NCI-H1048 (cell line): ENCODE measurements at regions not wholly inside any gene's neighbourhood (a gene's known extent, or its start where the extent isn't known, plus 50 kb on each side); places are given as distances from the start of the nearest gene placed in this dataset.
"Not testable (repeated sequence)": the region's sequence is repeated elsewhere in the genome, so short reads cannot be mapped to it uniquely, and the experiment has no call there.

ENCODE experiments used
- DNase-seq: peaks from one replicate; lab custom pipeline; 2025; lab: John Stamatoyannopoulos, UW

- DNase-seq = no peak
Observed at GRCh38 chr13:109436055-109436622, 350.2 kb downstream of the IRS2 start.

DNA sequence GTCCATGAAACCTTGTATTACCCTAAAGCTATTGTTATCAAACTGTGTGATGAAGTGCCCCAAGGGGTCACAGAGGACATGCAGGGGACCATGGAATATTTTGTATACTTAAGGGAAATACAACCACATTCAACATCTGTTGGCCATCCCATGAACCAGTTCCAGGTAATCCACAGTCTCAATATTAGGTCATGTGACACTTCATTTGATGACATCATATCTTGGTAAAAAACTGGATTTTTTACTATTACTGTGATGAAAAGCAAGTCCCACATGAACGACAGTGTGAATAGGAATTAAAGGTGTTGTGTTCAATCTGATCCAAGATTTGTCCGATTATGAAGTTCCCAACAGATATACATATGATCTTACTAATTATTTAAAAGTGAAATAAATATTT is 355.2 kb downstream of the IRS2 start:
- DNase-seq = no peak

DNA sequence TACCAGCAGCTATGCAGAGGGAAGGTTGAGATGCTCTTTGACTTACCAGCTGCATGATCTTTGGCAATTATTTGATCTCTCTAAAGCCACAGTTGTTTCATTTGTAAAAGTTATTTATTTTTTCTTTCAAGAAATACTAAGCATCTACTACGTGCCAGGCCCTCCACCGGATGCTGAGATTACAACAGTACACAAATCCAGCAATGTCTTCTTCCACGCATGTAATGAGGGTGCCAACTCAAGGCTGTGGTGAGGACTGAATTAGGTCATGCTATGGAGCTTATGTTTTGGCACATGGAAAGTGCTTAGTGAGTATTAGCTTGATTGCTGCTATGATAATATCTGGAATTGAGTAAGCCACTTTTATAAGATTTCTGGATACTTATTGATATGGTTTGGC is 358.2 kb downstream of the IRS2 start:
- DNase-seq = no peak

DNA sequence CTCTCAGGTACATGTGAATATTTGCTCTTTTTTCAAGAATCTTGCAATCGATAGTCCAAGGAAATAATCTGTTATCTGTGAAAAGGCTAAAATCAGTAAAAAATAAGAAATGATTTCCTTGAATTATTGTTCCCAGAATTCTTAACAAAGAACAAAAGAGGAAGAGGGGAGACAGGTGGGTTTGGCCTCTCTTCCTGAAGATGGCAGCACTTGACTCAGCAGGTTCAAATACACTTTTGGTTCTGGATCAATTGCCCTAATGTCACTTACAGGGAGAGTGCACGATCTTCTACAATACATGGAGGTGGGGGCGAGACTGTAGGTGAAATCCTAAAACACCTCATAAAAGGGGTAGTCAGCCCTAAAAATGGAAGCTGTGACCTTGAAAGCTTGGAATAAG is 358.7 kb downstream of the IRS2 start:
- no peak for DNase-seq

GRCh38 chr13:109427148-109427547 is 359.2 kb downstream of the IRS2 start:
- no peak for DNase-seq

DNA sequence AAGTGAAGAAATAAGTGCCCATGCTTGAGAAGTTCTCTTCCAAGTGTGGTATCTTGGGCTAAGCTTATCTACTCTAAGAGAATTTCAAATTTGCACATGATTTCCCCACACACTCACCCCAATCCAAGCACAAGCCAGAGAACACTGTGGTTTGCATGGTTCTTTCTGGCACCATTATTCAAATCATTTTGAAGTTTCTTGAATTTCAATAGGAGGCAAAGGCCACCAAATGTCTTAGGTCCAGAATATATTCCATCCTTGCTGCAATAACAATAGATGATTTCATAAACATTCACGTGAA is 359.7 kb downstream of the IRS2 start:
- no peak for DNase-seq

- DNase-seq = no peak
Observed at GRCh38 chr13:109425821-109426689, 360.3 kb downstream of the IRS2 start.

DNA sequence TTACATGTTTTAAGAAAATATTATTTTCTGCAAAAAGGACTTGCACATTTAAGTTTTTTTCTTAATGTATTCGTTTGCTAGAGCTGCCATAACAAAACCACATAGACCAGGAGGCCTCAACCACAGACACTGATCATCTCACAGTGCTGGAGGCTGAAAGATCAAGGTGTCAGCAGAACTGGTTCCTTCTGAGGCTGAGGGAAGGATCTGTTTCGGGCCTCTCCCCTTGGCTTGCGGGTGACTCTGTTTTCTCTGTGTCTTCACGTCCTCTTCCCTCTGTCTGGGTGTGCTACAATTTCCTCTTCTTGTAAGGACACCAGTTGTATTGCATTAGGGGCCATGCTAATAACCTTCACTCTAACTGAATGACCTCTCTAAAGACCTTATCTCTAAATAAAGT is 364.2 kb downstream of the IRS2 start:
- DNase-seq = no peak

DNA sequence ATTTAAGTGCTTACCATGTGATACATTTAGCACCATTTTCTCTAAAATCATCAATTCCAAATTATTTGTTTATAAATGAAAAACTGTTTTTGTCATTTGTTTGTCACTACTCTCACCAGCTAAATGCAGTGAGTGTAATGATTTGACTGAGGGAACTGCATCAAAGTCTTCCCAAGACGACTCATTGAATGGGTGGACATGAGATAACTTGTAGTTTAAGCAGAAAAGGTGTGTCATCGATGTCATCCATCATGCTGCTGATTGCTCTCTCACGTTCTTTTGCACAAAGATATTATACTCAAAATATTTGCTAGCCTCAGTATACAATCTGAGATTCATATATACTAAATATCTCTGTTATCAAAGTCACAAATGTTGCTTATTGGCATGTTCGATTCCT is 366.5 kb downstream of the IRS2 start:
- no peak for DNase-seq

DNA sequence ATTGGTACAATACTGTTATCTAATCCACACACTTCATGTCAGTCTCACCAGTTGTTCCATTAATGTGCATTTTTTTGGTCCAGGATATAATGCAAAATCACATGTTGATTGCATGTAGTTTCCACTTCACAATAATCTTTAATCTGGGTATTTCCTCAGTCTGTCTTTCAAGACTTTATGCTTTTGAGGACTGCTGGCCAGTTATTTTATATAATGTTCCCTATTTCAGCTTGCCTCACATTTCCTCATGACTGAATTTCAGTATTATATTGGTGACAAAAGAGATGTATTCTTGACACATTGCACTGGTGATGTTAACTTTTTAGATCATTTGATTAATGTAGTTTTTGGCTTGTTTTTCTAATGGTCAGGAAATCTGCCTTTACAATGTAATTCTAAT is 368.3 kb downstream of the IRS2 start:
- no peak for DNase-seq

- no peak for DNase-seq
Observed at GRCh38 chr13:109416001-109416400, 370.4 kb downstream of the IRS2 start.

DNA sequence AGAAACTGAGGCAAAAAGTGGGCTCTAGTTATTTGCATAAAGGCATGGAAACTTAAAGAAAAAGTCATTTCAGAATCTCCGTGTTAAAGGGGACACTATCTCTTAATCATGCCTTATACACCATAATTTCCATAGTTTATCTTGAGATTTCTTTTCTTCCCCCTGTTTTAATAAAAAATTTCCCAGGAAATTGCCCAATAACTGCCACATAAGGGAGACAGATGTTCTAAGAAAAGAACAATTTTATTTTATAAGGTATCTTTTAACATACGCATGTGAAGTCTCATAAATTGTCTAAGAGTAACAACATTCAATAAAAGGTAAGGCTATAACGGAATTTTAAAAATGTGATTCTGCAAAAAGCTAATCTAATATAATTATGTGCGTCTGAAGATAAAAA is 371.3 kb downstream of the IRS2 start:
- no peak for DNase-seq

GRCh38 chr13:109412283-109412901 is 374.0 kb downstream of the IRS2 start:
- DNase-seq = no peak

GRCh38 chr13:109410868-109411267 is 375.5 kb downstream of the IRS2 start:
- DNase-seq = no peak

DNA sequence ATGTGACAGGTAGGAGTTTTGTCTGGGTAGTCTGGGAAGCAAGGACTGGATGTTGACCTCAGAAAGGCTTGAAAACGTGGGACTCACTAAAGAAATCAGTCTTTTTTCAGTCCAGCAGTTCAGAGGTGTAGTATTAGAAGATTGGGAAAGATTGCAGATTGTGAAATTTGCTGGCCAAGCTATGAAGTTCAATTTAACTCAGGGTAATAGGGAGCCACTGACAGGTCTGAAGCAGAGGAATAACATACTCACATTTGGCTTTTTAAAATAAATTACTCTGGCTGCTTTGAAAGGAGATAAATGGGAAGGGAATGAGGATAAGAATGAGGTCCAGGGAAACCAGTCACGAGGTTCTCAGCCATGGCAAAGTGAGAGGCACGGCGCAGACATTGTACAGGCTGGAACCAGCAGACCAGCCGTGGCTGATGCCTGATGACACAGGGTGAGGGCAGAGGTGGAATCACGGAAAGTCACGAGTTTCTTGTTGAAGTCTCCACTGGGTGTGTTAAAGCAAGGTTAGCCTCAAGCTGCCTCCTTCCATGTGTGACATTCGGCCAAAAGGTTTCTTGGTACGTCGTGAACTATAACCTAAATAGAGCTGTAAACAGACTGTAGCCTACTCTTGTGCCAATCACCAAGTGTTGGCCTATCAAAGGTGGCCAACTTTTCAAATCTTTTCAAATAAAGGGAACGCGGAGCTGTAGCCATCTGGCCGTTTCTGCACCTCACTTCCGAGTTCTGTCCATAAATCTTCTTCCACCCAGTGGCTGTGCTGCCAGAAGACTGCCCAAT is 377.6 kb downstream of the IRS2 start:
- no peak for DNase-seq

- DNase-seq = no peak
Observed at GRCh38 chr13:109406376-109406992, 379.9 kb downstream of the IRS2 start.

DNA sequence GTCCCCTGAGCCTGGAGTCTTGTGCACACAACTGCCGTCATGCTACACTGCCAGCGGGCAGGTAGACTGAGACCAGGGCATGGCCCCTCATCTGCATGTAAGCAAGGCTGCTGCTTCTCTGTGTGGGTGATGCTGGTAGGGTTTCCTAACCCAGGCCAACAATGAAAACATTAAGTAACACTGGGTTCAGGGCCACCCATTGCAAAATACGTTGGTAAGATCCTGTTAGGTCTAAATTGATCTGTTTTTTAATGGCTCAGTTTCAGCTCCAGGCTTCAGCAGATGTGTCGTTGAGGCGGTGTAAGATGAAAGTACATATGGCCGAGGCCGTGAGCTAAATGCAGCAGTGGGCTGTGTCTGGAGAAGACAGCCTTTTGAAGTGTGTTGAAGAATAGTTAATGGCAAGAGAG is 383.4 kb downstream of the IRS2 start:
- DNase-seq = no peak

DNA sequence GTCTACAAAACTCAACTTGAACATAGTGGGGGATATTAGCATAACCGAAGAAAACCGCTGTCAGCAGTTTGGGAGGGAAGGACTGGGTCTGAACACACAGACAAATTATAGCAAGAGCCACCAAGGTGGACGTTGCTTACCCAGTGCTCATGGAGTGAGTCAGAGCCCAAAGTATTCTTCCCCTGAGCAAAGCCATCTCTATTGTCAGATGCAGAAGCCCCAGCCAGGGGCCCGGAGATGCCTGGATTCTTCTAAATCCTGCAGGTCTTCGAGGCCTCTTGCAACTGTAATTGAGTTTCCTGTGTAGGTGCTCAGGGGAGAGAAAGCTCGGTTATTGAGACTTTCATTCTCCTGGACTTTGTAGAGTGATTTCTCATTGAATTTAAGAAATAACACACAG is 384.5 kb downstream of the IRS2 start:
- DNase-seq = no peak

- DNase-seq = no peak
Observed at GRCh38 chr13:109401307-109401706, 385.1 kb downstream of the IRS2 start.

DNA sequence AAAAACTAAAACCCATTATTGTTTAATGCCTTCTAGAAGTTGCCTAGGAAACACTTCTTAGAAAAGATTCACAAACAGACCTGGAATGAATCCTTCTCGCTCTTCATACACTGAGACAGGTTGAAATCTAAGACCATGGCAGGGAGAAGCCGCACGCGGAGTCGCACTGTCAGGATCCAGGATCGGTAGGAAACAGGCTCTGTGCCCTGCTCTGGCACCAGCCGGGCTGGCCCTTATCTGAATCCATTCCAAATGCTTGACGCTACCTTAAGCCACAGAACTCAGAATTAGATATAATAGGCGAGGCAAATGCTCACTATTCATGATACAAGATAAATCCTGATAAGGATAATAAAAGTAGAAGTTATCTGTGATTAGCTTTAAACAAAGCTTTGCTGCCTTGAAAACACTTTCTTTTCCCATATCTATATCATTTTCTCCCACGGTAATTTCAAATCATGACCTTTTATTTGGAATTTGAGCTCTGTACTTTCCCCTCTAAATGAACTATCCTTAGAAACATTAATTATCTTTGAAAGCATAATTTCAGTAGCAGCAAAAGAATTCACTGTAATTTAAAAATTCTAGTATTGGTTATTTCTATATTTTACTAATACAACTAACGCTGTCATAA is 385.6 kb downstream of the IRS2 start:
- no peak for DNase-seq

DNA sequence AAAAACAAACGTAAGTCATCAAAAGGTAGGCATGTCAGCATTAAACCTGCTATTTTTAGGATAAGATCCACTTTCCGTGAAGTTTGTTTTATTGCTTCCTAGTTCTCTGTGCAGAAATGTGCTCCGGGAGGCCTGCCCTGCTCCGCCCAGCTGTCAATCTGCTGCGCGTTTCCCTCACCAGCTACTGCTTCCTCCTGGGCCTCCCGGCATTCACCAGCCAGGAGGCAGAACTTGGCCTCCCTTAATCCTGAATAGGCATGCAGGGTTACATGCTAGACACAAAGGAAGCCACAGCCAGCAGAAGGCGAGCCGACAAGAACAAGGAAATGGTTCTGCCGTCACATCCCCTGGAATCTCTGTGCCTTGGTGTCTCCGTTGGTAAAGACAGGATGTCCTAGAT is 386.2 kb downstream of the IRS2 start:
- no peak for DNase-seq

DNA sequence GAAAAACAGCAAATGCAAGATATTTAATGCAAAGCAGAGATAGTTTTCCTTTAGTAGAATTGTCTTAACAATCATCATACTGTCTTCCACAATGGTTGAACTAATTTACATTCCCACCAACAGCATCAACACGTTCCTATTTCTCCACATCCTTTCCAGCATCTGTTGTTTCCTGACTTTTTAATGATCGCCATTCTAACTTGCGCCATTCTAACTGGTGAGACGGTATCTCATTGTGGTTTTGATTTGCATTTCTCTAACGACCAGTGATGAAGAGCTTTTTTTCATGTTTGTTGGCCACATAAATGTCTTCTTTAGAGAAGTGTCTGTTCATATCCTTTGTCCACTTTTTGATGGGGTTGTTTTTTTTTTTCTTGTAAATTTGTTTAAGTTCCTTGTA is 388.3 kb downstream of the IRS2 start:
- DNase-seq = not testable (repeated sequence)
